Neural cell (in vitro differentiated cells): ENCODE measurements at regions not wholly inside any gene's neighbourhood (a gene's known extent, or its start where the extent isn't known, plus 50 kb on each side); places are given as distances from the start of the nearest gene placed in this dataset.
A peak's percentile ranks its signal among the peaks of the same experiment; 100 is the strongest.

Source experiments
- CTCF ChIP-seq: fragments of 450-650 bp; IDR thresholded peaks from 2 replicates; pipeline ENCODE4 v1.5.1; 2014; ENCODE audit warnings: antibody characterized with exemption, mild to moderate bottlenecking, moderate library complexity; ENCODE audit not compliant: poor library complexity, severe bottlenecking
- EZH2 ChIP-seq: fragments of 200-600, 300-800 bp; shearing (Covaris generic), sonication (generic); IDR thresholded peaks from 2 replicates; pipeline ENCODE4 v1.6.1; 2014; ENCODE audit warnings: antibody characterized with exemption, low read length, borderline replicate concordance, mild to moderate bottlenecking; ENCODE audit not compliant: insufficient read depth, poor library complexity, severe bottlenecking
- POLR2AphosphoS5 ChIP-seq: IDR thresholded peaks from 2 replicates; pipeline ENCODE4 v1.6.1; 2012
- RAD21 ChIP-seq: fragments of 450-650 bp; conservative IDR thresholded peaks from 2 replicates; pipeline ENCODE4 v1.6.1; 2014; ENCODE audit warnings: antibody characterized with exemption, mild to moderate bottlenecking, moderate library complexity
- SMC3 ChIP-seq: fragments of 450-650 bp; conservative IDR thresholded peaks from 2 replicates; pipeline ENCODE4 v1.6.1; 2014; ENCODE audit warnings: antibody characterized with exemption, mild to moderate bottlenecking, moderate library complexity; ENCODE audit not compliant: poor library complexity

- TF ChIP-seq EZH2 (no peak), RAD21 (peak; percentile 25), POLR2AphosphoS5 (no peak), CTCF (peak; percentile 30), SMC3 (no peak)
Measured at GRCh38 chr11:15852179-15852578, 504.2 kb downstream of the SOX6 start.
